ENCODE measurements at regions not wholly inside any gene's neighbourhood (a gene's known extent, or its start where the extent isn't known, plus 50 kb on each side); places are given as distances from the start of the nearest gene placed in this dataset.

DNA sequence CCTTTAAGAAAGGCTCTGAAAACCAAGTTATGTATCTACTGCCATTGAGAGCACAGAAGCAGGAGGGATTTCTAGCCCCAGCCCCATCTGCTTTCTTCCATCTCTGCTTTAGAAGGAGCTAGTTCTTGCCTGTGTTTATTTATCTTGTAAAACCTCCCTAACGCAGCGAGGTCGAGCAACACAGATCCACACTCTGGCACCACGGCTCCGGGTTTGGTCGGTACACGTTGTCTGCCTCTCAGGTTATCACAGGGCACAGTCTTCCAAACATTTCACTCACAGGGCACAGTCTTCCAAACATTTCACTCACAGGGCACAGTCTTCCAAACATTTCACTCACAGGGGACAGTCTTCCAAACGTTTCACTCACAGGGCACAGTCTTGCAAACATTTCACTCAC, 69.7 kb upstream of the TLR3 start:
- no peak for TF ChIP-seq EZH2 (IDR thresholded peaks at IDR 0.05)
- TF ChIP-seq POLR2AphosphoS5 (IDR thresholded peaks at IDR 0.05; ENCODE audit: borderline replicate concordance, low read depth, low read length): no peak
